Type B pancreatic cell (in vitro differentiated cells): ENCODE measurements at regions not wholly inside any gene's neighbourhood (a gene's known extent, or its start where the extent isn't known, plus 50 kb on each side); places are given as distances from the start of the nearest gene placed in this dataset.
A peak's percentile ranks its signal among the peaks of the same experiment; 100 is the strongest.

ENCODE experiments used
- DNase-seq: peaks from one replicate; pipeline ENCODE4 v3.0.0; 2021; ENCODE audit warnings: mixed read lengths; ENCODE audit not compliant: unreplicated experiment; ENCODE audit errors: extremely low spot score
- H3K27ac Mint-ChIP-seq: 2 replicates; pipeline ENCODE4 v1.8.0; 2021; ENCODE audit warnings: mild to moderate bottlenecking, mixed read lengths
- H3K27me3 Mint-ChIP-seq: 2 replicates; pipeline ENCODE4 v1.8.0; 2021; ENCODE audit warnings: mixed read lengths
- H3K36me3 Mint-ChIP-seq: 2 replicates; pipeline ENCODE4 v1.8.0; 2021; ENCODE audit warnings: mixed read lengths
- H3K4me1 Mint-ChIP-seq: one replicate; pipeline ENCODE4 v1.8.0; 2021; ENCODE audit warnings: mixed read lengths; ENCODE audit not compliant: unreplicated experiment
- H3K4me3 Mint-ChIP-seq: 2 replicates; pipeline ENCODE4 v1.8.0; 2021; ENCODE audit warnings: mild to moderate bottlenecking, mixed read lengths
- H3K9me3 Mint-ChIP-seq: 2 replicates; pipeline ENCODE4 v1.8.0; 2021; ENCODE audit warnings: mixed read lengths
- CTCF ChIP-seq: fragments of 200-600 bp; sonication (generic); conservative IDR thresholded peaks from 2 replicates; pipeline ENCODE4 v1.5.0; 2021; ENCODE audit warnings: antibody characterized with exemption, mild to moderate bottlenecking

- H3K36me3 Mint-ChIP-seq, result no peaks in the 10 kb centered on the region
- peaks cover 7% of the 10 kb centered on the region for H3K4me1 Mint-ChIP-seq
- H3K4me3 Mint-ChIP-seq, result no peak overlapping the region
- no peak for TF ChIP-seq CTCF
- H3K27ac Mint-ChIP-seq, result no peak overlapping the region
- DNase-seq, result no peak
- no peaks in the 10 kb centered on the region for H3K27me3 Mint-ChIP-seq
- no peaks in the 10 kb centered on the region for H3K9me3 Mint-ChIP-seq
These were observed 166.5 kb downstream of the TFEC start for GRCh38 chr7:115864082-115864481.

DNA sequence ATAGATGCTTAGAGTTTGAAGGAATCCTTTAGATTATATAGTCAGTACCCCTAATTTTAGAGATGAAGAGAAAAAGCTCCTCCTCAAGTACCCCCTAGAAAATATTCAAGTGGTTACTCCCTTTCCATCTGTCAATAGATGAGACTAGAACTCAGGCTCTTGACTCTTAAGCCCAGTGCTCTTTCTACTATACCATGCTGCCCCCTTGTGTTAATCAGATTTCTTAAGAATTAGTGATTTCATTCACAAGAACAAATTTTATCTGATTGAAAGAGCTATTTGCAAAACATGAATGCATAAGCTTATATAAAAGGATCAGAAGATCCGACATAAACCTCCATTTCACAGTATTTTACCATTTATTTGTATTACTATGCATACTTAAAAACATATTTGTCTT, 179.3 kb downstream of the TFEC start:
- H3K27me3 Mint-ChIP-seq, result no peaks in the 10 kb centered on the region
- no peak overlapping the region for H3K27ac Mint-ChIP-seq
- no peaks in the 10 kb centered on the region for H3K9me3 Mint-ChIP-seq
- DNase-seq, result no peak
- peak; percentile 72 for TF ChIP-seq CTCF
- H3K4me3 Mint-ChIP-seq, result no peak overlapping the region
- no peaks in the 10 kb centered on the region for H3K36me3 Mint-ChIP-seq
- H3K4me1 Mint-ChIP-seq, result no peaks in the 10 kb centered on the region

DNA sequence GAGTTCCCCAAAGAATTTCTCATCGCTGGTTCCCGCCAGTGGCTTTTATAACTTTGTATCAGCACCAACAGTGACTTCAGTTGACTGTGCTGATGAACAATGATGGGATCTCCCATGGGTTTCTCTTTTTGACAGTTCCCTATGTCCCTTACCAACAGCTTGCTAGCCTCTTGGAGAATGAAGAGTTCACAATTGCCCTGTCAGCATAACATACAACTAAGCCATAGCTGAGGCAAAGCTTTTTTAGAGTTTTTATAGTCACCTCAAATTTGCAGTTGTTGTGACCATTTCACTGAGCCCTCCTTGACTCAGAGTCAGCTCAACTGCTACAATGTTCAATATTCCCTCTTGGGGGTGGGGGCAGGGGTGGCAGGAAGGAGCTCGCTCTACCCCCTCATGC, 179.8 kb downstream of the TFEC start:
- Mint-ChIP-seq H3K36me3 (no peaks in the 10 kb centered on the region), H3K27me3 (no peaks in the 10 kb centered on the region)
- no peak for DNase-seq

GRCh38 chr7:115844857-115845256, 185.7 kb downstream of the TFEC start:
- no peak overlapping the region for H3K27ac Mint-ChIP-seq
- no peak overlapping the region for H3K4me3 Mint-ChIP-seq
- peaks cover 10% of the 10 kb centered on the region for H3K9me3 Mint-ChIP-seq
- H3K36me3 Mint-ChIP-seq, result peaks cover 3% of the 10 kb centered on the region
- no peaks in the 10 kb centered on the region for H3K4me1 Mint-ChIP-seq
- H3K27me3 Mint-ChIP-seq, result no peaks in the 10 kb centered on the region
- DNase-seq, result no peak
- TF ChIP-seq CTCF, result no peak

More for the DNA sequence above, 179.8 kb downstream of the TFEC start:
- H3K9me3 Mint-ChIP-seq, result no peaks in the 10 kb centered on the region
- H3K4me1 Mint-ChIP-seq, result no peaks in the 10 kb centered on the region
- no peak for TF ChIP-seq CTCF
- no peak overlapping the region for H3K4me3 Mint-ChIP-seq
- no peak overlapping the region for H3K27ac Mint-ChIP-seq

DNA sequence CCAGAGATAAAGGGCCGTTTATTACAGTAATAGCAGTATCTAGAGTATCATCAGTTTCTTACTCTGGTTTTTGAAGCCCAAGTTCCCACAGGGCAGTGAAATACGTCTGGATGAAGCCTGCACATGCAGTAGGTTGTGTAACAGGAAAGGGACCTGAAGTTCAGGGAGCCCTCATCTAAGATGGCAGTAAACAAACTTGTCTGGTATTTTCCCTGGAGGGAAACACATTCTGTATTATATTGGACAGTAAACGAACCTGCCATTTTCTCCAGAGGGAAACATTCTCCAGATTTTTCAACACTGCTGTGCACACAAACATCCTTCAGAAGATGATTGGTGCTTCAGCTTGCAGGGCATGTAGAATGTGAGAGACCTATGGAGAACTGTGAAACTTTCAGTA, 189.9 kb downstream of the TFEC start:
- peaks cover 3% of the 10 kb centered on the region for H3K36me3 Mint-ChIP-seq
- TF ChIP-seq CTCF, result no peak
- peaks cover 10% of the 10 kb centered on the region for H3K9me3 Mint-ChIP-seq
- no peak for DNase-seq
- no peak overlapping the region for H3K4me3 Mint-ChIP-seq
- no peaks in the 10 kb centered on the region for H3K27me3 Mint-ChIP-seq
- no peaks in the 10 kb centered on the region for H3K4me1 Mint-ChIP-seq
- no peak overlapping the region for H3K27ac Mint-ChIP-seq

- Mint-ChIP-seq H3K36me3 (no peaks in the 10 kb centered on the region), H3K9me3 (peaks cover 4% of the 10 kb centered on the region), H3K4me1 (no peaks in the 10 kb centered on the region), H3K27ac (no peak overlapping the region), H3K27me3 (no peaks in the 10 kb centered on the region), H3K4me3 (no peak overlapping the region)
- DNase-seq, result no peak
- no peak for TF ChIP-seq CTCF
These were observed 191.7 kb downstream of the TFEC start for GRCh38 chr7:115838829-115839228.
